Transverse colon (tissue), 3 donors: ENCODE measurements at regions not wholly inside any gene's neighbourhood (a gene's known extent, or its start where the extent isn't known, plus 50 kb on each side); places are given as distances from the start of the nearest gene placed in this dataset.

Experiments used
- POLR2A ChIP-seq: fragments of 450-650 bp; IDR thresholded peaks from one replicate; pipeline ENCODE4 v1.6.1; 2016; ENCODE audit warnings: antibody characterized with exemption, mild to moderate bottlenecking, moderate library complexity
- TF ChIP-seq, protein P1 (sequence below), 5 experiments: fragments of 200-600 bp in 3 of 5; fragments of 450-650 bp in 2 of 5; sonication (generic) in 3 of 5; IDR thresholded peaks; 1 replicate in 2 of 5; 2 replicates in 3 of 5; pipeline ENCODE4 v1.5.1; 2016 to 2017; ENCODE audit warnings: antibody characterized with exemption in 5 of 5, inconsistent platforms in 3 of 5, mild to moderate bottlenecking in 2 of 5, moderate library complexity in 1 of 5

DNA sequence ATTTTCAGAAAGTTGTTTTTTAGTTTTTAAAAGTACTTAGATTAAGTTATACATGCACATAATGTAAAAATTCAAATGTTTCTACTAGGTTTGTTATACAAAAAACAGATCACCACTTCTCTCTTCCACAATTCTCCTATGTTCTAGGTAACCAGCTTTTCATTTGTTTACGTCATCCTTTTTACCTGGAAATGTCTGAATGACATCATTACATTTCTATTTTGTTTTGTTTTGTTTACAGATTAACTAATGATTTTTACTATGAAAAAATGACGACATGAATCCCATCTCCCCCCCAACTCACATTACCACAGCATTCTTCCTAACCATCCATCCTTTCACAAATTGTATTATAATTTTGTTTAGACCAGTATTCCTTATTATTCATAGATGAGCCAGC, 1709.2 kb downstream of the EFNA5 start:
- no peak for TF ChIP-seq POLR2A
- TF ChIP-seq, protein P1, sequence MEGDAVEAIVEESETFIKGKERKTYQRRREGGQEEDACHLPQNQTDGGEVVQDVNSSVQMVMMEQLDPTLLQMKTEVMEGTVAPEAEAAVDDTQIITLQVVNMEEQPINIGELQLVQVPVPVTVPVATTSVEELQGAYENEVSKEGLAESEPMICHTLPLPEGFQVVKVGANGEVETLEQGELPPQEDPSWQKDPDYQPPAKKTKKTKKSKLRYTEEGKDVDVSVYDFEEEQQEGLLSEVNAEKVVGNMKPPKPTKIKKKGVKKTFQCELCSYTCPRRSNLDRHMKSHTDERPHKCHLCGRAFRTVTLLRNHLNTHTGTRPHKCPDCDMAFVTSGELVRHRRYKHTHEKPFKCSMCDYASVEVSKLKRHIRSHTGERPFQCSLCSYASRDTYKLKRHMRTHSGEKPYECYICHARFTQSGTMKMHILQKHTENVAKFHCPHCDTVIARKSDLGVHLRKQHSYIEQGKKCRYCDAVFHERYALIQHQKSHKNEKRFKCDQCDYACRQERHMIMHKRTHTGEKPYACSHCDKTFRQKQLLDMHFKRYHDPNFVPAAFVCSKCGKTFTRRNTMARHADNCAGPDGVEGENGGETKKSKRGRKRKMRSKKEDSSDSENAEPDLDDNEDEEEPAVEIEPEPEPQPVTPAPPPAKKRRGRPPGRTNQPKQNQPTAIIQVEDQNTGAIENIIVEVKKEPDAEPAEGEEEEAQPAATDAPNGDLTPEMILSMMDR (IDR thresholded peaks at IDR 0.05) = no peak
